HG03442 (cell line): ENCODE measurements at regions not wholly inside any gene's neighbourhood (a gene's known extent, or its start where the extent isn't known, plus 50 kb on each side); places are given as distances from the start of the nearest gene placed in this dataset.
"Not testable (repeated sequence)": the region's sequence is repeated elsewhere in the genome, so short reads cannot be mapped to it uniquely, and the experiment has no call there.

Experiments used
- ATAC-seq: cut with Tn5 transposase; IDR thresholded peaks from one replicate; pipeline ENCODE4 v1.9.1; 2021; ENCODE audit warnings: mild to moderate bottlenecking, moderate library complexity; ENCODE audit not compliant: unreplicated experiment

GRCh38 chr4:149050840-149051239 is 608.6 kb upstream of the NR3C2 start:
- no peak for ATAC-seq

- ATAC-seq: no peak
Measured at GRCh38 chr4:149048451-149049143, 606.4 kb upstream of the NR3C2 start.

- no peak for ATAC-seq
Measured at GRCh38 chr4:149047368-149047767, 605.2 kb upstream of the NR3C2 start.

GRCh38 chr4:149045731-149046130 is 603.5 kb upstream of the NR3C2 start:
- no peak for ATAC-seq

GRCh38 chr4:149039786-149040185 is 597.6 kb upstream of the NR3C2 start:
- not testable (repeated sequence) for ATAC-seq

- peak; percentile 81 for ATAC-seq
Measured at GRCh38 chr4:149031399-149031798, 589.2 kb upstream of the NR3C2 start.

DNA sequence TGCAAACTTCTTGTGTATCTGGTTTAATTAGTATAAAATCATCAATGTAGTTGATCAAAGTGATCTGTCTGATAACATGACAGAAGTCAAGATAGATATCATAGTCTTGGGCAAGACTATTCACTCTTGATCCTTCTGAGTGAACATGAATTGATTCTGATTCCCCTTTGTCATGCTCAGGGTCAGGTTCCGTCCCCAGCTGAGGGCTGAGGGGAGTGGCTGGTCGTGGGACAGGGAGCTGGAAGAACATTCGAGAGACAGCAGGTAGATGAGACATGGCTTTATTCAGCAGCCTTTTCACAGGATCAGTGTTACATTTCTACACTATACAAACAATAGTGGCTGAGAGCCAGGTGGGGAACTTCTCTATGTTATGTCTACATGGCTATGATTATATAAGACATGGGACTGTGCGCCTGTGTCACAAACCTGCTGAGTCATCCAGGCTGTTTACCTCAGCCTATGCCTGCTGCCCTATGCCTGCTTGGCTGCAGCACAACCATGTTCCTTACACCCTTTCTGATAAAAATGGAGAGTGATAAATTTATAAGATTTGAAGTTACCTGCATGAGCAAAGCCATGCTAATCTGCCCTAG is 586.9 kb upstream of the NR3C2 start:
- no peak for ATAC-seq

DNA sequence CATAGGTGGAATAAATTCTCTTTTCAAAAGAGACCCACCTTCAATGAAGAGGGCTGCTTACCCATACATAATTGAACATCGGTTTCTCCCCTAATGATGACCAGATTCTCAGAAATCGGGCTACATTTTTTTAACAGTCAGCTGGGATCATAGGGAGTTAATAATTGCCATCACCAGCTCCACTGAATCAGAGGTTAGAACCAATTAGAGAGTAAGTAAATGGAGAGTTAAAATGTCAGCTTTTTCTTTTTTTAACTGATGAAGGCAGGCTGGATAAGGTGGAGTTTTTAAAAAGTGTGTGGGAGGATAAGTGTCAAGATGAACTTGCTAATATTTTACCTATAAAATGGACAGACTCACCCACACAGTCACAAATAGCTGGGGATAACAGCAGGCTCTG is 584.5 kb upstream of the NR3C2 start:
- no peak for ATAC-seq

GRCh38 chr4:149017002-149017734 is 575.0 kb upstream of the NR3C2 start:
- no peak for ATAC-seq

- ATAC-seq: no peak
Measured at GRCh38 chr4:149009223-149009622, 567.0 kb upstream of the NR3C2 start.

DNA sequence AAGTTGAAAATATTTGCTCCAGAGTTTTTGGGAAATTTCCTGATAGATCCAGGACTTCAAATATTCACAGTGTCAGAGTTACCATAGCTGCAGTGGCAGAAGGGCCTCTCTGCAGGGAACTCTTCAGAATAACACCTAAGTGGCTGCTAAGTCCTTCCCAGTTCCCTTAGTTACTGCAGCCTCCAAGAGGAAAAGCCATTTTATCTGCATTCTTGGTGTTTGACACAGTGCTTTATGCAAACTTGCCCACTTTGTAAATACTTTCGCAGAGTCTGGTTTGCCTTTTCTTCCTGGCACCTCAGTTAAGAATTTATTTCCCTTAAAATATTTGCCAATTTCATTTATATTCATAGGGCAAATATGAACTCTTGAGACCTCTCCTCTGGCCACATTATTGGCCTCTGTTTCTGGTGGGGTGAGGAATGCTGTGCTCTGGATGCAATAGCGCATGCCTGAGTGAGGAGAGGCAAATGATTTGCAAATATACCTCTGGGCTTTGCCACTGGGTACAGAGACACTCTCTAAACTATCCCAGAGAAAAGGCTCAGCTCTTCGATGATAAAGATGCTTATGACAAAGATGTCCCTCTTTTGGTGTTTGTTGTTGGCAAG is 566.3 kb upstream of the NR3C2 start:
- ATAC-seq: no peak

GRCh38 chr4:149005191-149005590 is 563.0 kb upstream of the NR3C2 start:
- ATAC-seq: no peak

- no peak for ATAC-seq
Measured at GRCh38 chr4:148999924-149000323, 557.7 kb upstream of the NR3C2 start.

- ATAC-seq: no peak
Measured at GRCh38 chr4:148998719-148999118, 556.5 kb upstream of the NR3C2 start.

DNA sequence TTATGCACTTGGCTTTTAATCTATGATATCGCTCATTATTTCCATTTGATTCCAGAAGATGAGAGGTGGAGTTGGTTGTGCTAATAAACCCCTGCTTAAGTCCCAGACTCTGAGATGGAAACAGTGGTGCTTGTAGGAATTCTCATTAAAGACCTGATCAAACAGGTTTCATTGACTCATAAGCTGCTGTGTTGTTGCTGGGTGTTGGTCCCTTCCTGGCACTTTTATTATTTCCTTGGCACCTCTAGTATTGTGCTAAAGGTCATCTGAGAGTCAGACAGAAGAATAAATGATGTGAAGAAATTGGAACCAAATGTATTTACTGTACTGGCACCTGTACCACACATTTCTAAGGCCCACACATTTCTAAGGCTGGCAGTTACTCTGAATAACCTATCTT is 544.7 kb upstream of the NR3C2 start:
- no peak for ATAC-seq

DNA sequence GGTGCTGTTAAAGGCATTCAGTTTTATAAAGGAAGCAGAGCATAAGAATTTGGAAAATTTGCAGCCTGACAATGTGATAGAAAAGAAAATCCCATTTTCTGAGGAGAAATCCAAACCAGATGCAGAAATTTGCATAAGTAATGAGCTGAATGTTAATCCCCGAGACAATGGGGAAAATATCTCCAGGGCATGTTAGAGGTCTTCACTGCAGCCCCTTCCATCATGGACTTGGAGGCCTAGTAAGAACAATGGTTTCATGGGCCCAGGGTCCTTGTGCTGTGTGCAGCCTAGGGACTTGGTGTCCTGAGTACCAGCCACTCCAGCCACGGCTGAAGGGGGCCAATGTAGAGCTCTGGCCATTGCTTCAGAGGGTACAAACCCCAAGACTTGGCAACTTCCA is 542.7 kb upstream of the NR3C2 start:
- ATAC-seq: no peak

- ATAC-seq: no peak
Measured at GRCh38 chr4:148982200-148982599, 540.0 kb upstream of the NR3C2 start.

DNA sequence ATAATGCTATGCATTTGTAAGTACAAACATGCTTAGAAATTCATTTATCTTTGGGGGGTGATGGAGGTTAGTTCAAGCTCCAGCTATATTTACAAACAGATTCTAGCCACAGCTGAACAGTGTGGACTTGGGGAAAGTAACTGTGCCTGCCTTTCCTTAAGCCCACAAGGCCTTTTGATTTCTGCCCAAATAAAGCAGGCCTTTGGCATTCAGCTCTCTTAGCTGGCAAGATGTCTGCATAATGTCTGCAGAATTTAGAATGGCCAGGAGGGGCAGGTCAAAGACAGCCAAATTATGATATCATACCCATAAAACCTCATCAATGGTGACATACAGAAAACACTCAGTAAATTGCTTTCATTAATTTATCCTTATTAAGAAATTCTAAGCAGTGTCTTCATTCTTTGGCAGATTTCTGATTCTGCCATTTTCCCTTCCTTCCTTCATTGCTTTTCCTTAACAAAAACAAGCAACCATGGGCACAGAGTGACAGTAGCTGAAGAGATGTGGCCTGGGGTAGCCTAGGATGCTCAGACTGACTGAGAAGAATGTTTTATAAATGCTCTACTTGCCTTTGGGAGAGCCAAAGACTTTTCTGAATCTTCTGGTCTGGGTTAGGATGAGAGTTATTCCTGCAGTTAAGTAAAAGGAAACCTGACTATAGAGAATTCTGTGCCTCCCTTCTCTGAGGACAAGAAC is 538.7 kb upstream of the NR3C2 start:
- no peak for ATAC-seq

- ATAC-seq: no peak
Measured at GRCh38 chr4:148978301-148978700, 536.1 kb upstream of the NR3C2 start.

GRCh38 chr4:148975464-148975863 is 533.2 kb upstream of the NR3C2 start:
- no peak for ATAC-seq

DNA sequence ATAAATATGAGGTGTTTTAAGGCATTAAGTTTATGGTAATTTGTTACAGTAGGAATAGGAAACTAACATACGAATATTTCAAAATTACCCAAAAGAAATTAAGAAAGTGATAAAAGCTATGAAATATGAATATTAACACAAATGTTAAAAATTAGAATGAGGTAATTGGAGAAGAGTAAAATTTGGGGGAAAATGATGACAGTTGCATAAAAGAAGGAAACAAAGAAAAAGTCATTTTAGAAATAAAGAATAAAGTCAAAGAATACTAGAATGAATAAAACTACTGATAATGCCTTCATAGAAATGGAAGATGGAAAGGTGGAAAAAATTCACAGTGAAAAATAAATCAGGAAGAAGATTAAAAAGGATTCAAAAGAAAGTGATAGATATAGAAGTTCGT is 522.9 kb upstream of the NR3C2 start:
- no peak for ATAC-seq
